Heart left ventricle (tissue), 13 donors: ENCODE measurements at regions not wholly inside any gene's neighbourhood (a gene's known extent, or its start where the extent isn't known, plus 50 kb on each side); places are given as distances from the start of the nearest gene placed in this dataset.

Experiments used
- CTCF ChIP-seq, 12 donors: fragments of 200-600 bp; sonication (generic) in 4 of 12; IDR thresholded peaks; one replicate each; pipeline versions ENCODE4 v1.5.0 to v1.8.0; 2018 to 2022; ENCODE audit warnings: antibody characterized with exemption in 12 of 12, mild to moderate bottlenecking in 5 of 12
- POLR2A ChIP-seq, 2 donors: fragments of 450-650 bp; IDR thresholded peaks; one replicate each; pipeline ENCODE4 v1.6.1; 2017; ENCODE audit warnings: antibody characterized with exemption in 2 of 2, mild to moderate bottlenecking in 2 of 2, moderate library complexity in 2 of 2
- donor health status: ischemic (EF 13 %, LVEDD 7.1; RV severe dilation, severe dysfunction).
- donor health status: DM: no; HTN: yes; CAD: no.
- donor health status: DM: no; HTN: no; CAD: no.
- donor health status: ischemic (EF 25% LVEDD 6.9; RV normal size, moderate dysfunction).
- donor health status: ischemic (EF 25% LVEDD 5.7; RV mildly dilated, moderate dysfunction).
- donor health status: ischemic (EF 35%, LVEDD 5.7; RV mildly dilated, moderate dysfunction).
- donor health status: nonischemic (EF 11% LVEDD 7.7; RV severe dilation, severe dysfunction).
- donor health status: DM: yes; HTN: yes; CAD: no.
- donor health status: PGD.
- donor health status: ischemic (EF 29% LVEDD 5.4; RV normal size, mild dysfunction).
- donor health status: nonischemic (EF 23%, LVEDD 6.1; RV moderate dilation, normal function).

- no peak for TF ChIP-seq CTCF (IDR thresholded peaks at IDR 0.05)
- no peak for TF ChIP-seq POLR2A (IDR thresholded peaks at IDR 0.05)
Measured at GRCh38 chr7:11294965-11295364, 321.3 kb downstream of the PHF14 start.
